Duodenal mucosa (tissue), 2 donors: ENCODE measurements at regions not wholly inside any gene's neighbourhood (a gene's known extent, or its start where the extent isn't known, plus 50 kb on each side); places are given as distances from the start of the nearest gene placed in this dataset.

Experiments used
- H3K27ac ChIP-seq: one replicate; pipeline ENCODE4 v1.7.0; 2013; ENCODE audit warnings: low read depth, low read length
- H3K27me3 ChIP-seq, 2 donors: one replicate each; pipeline ENCODE4 v1.7.0; 2013; ENCODE audit warnings: low read length in 2 of 2, control low read depth in 1 of 2; ENCODE audit not compliant: insufficient read depth in 2 of 2, control insufficient read depth in 1 of 2
- H3K36me3 ChIP-seq, 2 donors: one replicate each; pipeline ENCODE4 v1.7.0; 2013; ENCODE audit warnings: low read length in 2 of 2, control low read depth in 1 of 2; ENCODE audit not compliant: insufficient read depth in 2 of 2, control insufficient read depth in 1 of 2
- H3K4me1 ChIP-seq, 2 donors: one replicate each; pipeline ENCODE4 v1.7.0; 2013; ENCODE audit warnings: low read length in 2 of 2, control low read depth in 1 of 2; ENCODE audit not compliant: insufficient read depth in 2 of 2, control insufficient read depth in 1 of 2
- H3K4me3 ChIP-seq, 2 donors: one replicate each; pipeline ENCODE4 v1.7.0; 2013; ENCODE audit warnings: low read length in 2 of 2, low read depth in 1 of 2
- H3K9ac ChIP-seq, 2 donors: one replicate each; pipeline ENCODE4 v1.7.0; 2013; ENCODE audit warnings: low read length in 2 of 2, low read depth in 1 of 2
- H3K9me3 ChIP-seq, 2 donors: one replicate each; pipeline ENCODE4 v1.7.0; 2013; ENCODE audit warnings: low read length in 2 of 2, control low read depth in 1 of 2; ENCODE audit not compliant: control insufficient read depth in 1 of 2

DNA sequence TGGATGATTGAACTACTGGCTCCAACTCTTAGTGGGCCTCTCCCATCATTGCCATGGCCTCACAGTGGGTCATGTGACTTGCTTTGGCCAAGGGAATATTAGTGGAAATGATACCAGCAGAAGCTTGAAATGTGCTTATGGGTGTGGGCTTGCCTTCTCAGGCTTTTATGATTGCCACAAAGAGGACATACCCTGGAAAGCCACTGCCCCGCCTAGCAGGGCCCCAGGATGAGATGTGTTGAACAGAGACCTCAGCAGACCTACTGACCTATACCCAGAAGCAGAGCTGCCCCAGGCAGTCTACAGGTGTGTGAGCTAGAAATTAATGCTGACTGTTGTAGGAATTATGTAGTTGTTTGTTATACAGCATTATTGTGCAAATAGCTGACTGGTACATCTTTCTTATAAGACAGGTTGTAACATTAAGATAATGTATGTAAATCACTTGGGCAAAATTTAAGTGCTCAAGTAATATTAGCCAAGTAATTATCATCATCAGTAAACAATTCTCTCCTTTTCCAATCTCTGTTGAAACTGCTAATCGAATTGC is 67.8 kb upstream of the CDH5 start:
- Histone ChIP-seq H3K27ac (no peak overlapping the region), H3K27me3 (peaks cover 0 to 4% of the 10 kb centered on the region in 2 donors), H3K9me3 (no peaks in the 10 kb centered on the region), H3K36me3 (no peaks in the 10 kb centered on the region), H3K4me1 (no peaks in the 10 kb centered on the region), H3K9ac (no peak overlapping the region), H3K4me3 (no peak overlapping the region)

DNA sequence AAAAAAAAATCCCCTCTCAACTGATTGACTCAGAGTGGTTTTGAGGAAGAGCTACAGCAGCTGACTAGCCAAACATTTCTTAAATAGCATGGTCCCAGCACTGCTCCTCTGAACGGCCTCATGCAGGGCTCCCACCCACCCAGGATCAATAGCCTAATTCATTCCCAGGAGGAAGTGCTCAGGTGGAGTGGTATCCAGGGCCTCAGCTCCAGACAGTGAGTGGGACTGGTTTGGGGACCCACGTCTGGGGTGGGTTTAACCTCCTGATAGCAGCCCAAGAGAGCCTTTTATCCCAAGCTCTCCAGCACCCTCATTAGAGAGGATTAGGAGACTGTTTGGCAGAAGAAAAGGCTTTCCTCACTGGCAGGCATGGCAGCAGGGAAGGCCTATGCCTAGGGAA is 68.5 kb upstream of the CDH5 start:
- peaks cover 0 to 6% of the 10 kb centered on the region in 2 donors for H3K27me3 ChIP-seq
- no peak overlapping the region for H3K4me3 ChIP-seq
- no peaks in the 10 kb centered on the region for H3K36me3 ChIP-seq
- no peaks in the 10 kb centered on the region for H3K9me3 ChIP-seq
- H3K27ac ChIP-seq: no peak overlapping the region
- no peak overlapping the region for H3K9ac ChIP-seq
- H3K4me1 ChIP-seq: no peaks in the 10 kb centered on the region

DNA sequence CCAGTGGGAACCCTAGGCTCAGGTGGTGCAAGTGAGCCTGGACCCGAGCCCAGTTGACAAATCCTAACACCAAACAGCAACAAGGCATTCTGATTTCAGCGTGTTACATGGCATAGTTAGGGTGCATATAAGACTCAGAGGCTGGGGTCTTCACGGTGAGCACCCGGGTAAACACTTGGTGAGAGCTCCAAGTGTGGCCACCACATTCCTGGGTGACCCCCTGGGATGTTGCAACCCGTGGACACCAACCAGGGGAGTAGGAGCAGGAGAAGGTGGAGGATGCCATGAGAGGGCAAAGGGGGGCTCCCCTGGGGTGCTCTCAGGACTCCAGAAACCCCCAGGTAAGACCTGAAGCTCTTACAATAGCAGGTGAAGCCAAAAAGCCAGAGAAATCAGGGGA is 69.9 kb upstream of the CDH5 start:
- Histone ChIP-seq H3K4me1 (no peaks in the 10 kb centered on the region), H3K4me3 (no peak overlapping the region), H3K9me3 (no peaks in the 10 kb centered on the region), H3K27me3 (peaks cover 0 to 11% of the 10 kb centered on the region in 2 donors), H3K27ac (no peak overlapping the region), H3K9ac (no peak overlapping the region), H3K36me3 (no peaks in the 10 kb centered on the region)

DNA sequence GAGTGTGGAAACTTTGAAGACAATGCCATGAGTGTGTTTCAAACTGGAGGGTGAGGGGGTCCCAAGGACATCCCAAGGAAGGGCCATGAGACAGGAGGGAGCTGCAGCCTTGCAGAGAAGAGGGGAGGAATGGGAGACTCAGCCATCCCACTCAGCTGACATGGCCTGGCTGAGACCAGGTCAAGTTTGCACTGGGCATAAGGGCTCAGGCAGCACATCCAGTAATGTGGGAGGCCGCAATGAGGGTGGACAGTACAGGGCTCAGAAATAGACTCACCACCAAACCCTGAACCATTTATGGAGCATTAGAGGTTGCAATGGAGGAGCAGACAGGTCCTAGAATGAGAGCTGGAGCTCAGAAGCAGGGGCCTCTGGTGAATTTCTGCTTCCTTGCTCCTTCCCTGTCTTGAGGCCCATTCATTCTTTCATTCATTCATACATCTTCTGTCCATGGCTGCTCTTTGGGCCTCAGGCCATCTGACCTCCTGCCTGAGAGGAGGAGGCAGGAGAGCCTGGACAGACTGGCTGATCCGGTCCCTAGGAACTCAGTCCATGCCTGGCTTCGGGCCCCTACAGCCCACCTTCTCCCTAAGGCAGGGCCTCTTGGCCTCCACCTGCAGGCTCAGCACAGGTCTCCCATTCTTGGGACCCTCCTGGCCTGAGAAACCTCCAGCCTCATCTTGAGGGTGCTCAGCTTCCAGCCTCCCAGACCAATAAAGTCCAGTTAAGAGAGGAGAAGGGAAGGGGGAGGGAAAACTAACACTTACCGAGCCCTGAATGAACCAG is 70.5 kb upstream of the CDH5 start:
- Histone ChIP-seq H3K36me3 (no peaks in the 10 kb centered on the region), H3K9me3 (no peaks in the 10 kb centered on the region), H3K4me3 (no peak overlapping the region), H3K9ac (no peak overlapping the region), H3K27me3 (peaks cover 0 to 11% of the 10 kb centered on the region in 2 donors), H3K27ac (no peak overlapping the region), H3K4me1 (no peaks in the 10 kb centered on the region)

DNA sequence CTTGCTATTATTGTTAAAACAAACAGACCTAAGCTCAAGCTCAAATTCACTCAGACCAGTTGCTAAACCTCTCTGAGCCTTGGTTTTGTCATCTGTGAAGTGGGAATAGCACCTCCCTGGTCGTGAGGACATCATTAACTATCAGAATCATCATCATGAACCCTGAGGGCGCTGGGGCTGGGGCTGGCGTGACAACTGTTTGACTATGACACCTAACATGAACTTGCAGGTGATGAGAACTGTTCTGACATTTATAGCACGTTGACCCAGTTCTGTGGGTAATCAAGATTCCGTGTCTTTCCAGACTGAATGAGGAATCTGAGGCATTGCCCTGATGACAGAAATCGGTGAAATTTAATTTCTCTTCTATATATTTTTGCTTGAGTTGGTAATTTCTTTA is 71.3 kb upstream of the CDH5 start:
- Histone ChIP-seq H3K4me3 (no peak overlapping the region), H3K9ac (no peak overlapping the region), H3K9me3 (no peaks in the 10 kb centered on the region), H3K27me3 (peaks cover 0 to 11% of the 10 kb centered on the region in 2 donors), H3K4me1 (no peaks in the 10 kb centered on the region), H3K36me3 (no peaks in the 10 kb centered on the region), H3K27ac (no peak overlapping the region)

DNA sequence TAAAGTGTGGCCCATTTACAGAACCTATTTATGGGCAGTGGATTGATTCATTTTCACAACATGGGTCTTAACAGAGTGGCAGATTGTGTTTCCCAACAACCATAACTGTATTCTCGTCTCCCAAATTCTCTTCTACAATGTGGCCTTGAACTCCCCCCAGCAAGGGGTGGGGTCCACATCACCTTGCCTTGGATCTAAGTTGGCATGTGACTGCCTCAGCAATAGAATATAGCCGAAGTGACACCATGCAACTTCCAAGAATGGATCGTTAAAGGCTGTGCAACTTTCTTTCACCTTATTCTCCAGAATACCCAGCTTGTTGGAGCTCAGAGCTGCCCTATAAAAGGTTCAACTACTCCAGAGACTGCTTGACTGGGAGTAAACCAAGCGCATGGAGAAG is 72.0 kb upstream of the CDH5 start:
- H3K27ac ChIP-seq: no peak overlapping the region

DNA sequence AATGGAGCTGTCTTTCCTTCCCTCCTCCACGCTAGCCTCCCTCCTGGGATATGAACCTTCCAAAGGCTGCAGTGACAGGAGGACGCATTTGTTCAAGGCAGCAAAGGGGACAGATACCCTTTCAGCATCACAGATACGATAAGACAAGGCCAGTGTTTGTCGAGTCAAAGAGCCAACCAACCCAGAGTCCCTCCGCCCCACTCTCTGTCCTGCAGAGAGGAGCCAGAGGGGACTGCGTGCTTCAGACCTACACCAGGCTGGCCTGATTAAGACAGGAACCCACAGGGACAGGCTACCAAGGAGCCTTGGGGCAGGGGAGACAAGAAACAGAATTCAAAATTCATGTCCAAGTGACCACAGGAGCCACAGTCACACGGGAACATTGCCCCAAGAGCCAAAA is 72.6 kb upstream of the CDH5 start:
- Histone ChIP-seq H3K9ac (no peak overlapping the region), H3K36me3 (no peaks in the 10 kb centered on the region), H3K4me1 (no peaks in the 10 kb centered on the region), H3K27me3 (peaks cover 0 to 11% of the 10 kb centered on the region in 2 donors), H3K4me3 (no peak overlapping the region), H3K27ac (no peak overlapping the region), H3K9me3 (no peaks in the 10 kb centered on the region)

More for the DNA sequence above, 72.0 kb upstream of the CDH5 start:
- H3K27me3 ChIP-seq: peaks cover 0 to 11% of the 10 kb centered on the region in 2 donors
- no peak overlapping the region for H3K4me3 ChIP-seq
- no peak overlapping the region for H3K9ac ChIP-seq
- H3K4me1 ChIP-seq: no peaks in the 10 kb centered on the region
- no peaks in the 10 kb centered on the region for H3K36me3 ChIP-seq
- no peaks in the 10 kb centered on the region for H3K9me3 ChIP-seq

DNA sequence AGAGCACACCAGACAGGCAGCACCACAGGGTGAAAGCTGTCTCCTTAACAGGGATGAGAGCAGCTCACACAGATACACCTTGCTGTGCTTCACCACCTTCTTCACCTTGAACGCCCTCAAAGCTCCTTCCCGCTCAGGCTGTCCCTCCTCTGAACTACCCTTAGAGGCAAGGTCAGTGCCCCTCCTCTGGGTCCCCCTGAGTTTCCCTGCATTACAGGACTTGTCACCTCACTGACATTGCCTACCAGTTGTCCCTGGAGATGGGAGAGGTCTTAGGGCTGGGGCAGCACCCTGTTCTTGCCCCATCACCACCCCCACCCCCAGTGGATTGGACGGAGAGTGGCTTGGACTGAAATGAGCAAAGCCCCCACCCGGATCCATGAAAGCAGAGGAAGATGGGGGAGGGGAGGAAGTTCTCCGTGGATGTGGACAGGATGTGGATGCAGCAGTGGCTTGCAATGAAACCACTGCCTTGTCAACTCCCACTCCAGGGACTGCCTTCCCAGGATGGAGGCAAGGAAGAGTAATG is 73.2 kb upstream of the CDH5 start:
- no peak overlapping the region for H3K27ac ChIP-seq
- no peaks in the 10 kb centered on the region for H3K4me1 ChIP-seq
- H3K4me3 ChIP-seq: no peak overlapping the region
- no peak overlapping the region for H3K9ac ChIP-seq
- no peaks in the 10 kb centered on the region for H3K36me3 ChIP-seq
- no peaks in the 10 kb centered on the region for H3K9me3 ChIP-seq
- peaks cover 0 to 11% of the 10 kb centered on the region in 2 donors for H3K27me3 ChIP-seq

DNA sequence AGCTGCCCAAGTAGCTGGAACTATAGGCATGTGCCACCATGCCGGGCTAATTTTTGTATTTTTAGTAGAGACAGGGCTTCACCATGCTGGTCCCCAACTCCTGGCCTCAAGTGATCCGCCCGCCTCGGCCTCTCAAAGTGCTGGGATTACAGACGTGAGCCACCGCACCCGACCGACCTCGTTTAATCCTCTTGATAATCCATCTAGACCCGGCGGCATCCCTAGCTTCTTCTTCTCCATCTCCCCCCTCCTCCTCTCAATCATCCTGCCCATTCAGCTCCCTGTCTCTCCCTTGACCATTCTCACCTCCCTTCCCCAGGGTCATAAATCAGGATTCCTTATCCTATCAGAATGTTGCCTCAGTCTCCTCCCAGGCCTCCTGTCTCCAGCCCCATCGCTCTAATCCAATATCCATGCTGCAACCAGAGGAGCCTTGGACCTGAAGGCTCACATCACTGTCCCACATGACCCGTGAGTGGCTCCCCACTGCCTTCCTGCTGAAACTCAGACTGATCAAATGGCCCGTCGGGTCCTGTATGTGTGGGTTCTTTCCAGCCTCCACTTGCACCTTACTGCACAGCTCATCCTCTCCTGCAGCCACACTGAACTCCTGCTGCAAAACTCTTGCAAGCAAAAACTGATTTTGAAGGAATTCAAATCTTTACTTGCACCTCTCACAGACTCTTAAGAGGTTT is 74.1 kb upstream of the CDH5 start:
- Histone ChIP-seq H3K9ac (no peak overlapping the region), H3K27ac (no peak overlapping the region), H3K4me1 (no peaks in the 10 kb centered on the region), H3K9me3 (no peaks in the 10 kb centered on the region), H3K27me3 (peaks cover 0 to 11% of the 10 kb centered on the region in 2 donors), H3K4me3 (no peak overlapping the region), H3K36me3 (no peaks in the 10 kb centered on the region)

DNA sequence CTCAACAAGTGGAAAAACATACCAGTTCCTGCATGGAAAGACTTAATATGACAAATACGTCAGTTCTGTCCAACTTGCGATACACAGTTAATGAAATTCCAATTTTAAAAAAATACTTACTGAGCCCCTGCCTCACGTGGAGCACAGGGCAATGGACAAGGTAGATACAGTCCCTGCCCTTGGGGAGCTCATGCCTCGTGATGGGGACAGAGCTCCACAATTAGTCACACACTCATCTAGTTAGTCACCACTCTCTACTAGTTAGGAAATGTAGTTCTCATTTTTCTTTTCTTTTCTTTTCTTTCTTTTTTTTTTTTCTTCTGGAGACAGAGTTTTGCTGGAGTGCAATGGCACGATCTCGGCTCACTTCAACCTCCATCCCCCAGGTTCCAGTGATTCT is 74.7 kb upstream of the CDH5 start:
- peaks cover 0 to 11% of the 10 kb centered on the region in 2 donors for H3K27me3 ChIP-seq
- H3K27ac ChIP-seq: no peak overlapping the region

More for the DNA sequence above, 74.7 kb upstream of the CDH5 start:
- Histone ChIP-seq H3K4me3 (no peak overlapping the region), H3K36me3 (no peaks in the 10 kb centered on the region), H3K9ac (no peak overlapping the region), H3K9me3 (no peaks in the 10 kb centered on the region), H3K4me1 (no peaks in the 10 kb centered on the region)
